ENCODE measurements at regions not wholly inside any gene's neighbourhood (a gene's known extent, or its start where the extent isn't known, plus 50 kb on each side); places are given as distances from the start of the nearest gene placed in this dataset.

- Histone ChIP-seq H3K4me1 (no peaks in the 10 kb centered on the region), H3K4me3 (no peak overlapping the region), H3K36me3 (no peaks in the 10 kb centered on the region), H3K9me3 (no peaks in the 10 kb centered on the region), H3K27ac (no peak overlapping the region), H3K27me3 (no peaks in the 10 kb centered on the region)
- TF ChIP-seq CTCF (IDR thresholded peaks at IDR 0.05): no peak
- no peak for DNase-seq (ENCODE audit: low spot score)
Observed at GRCh38 chr21:28233536-28234220, 759.0 kb downstream of the LTN1 start.

- H3K36me3 ChIP-seq: no peaks in the 10 kb centered on the region
- peaks cover 0 to 4% of the 10 kb centered on the region in 2 donors for H3K4me1 ChIP-seq
- no peaks in the 10 kb centered on the region for H3K27me3 ChIP-seq
- TF ChIP-seq CTCF (IDR thresholded peaks at IDR 0.05): no peak
- no peak for DNase-seq (ENCODE audit: low spot score)
- H3K27ac ChIP-seq: no peak overlapping the region
- H3K4me3 ChIP-seq: no peak overlapping the region
- H3K9me3 ChIP-seq: no peaks in the 10 kb centered on the region
Observed at GRCh38 chr21:28230559-28230958, 762.1 kb downstream of the LTN1 start.

GRCh38 chr21:28229814-28230213, 762.9 kb downstream of the LTN1 start:
- no peaks in the 10 kb centered on the region for H3K27me3 ChIP-seq
- no peak for DNase-seq (ENCODE audit: low spot score)
- H3K4me3 ChIP-seq: no peak overlapping the region
- no peaks in the 10 kb centered on the region for H3K9me3 ChIP-seq
- TF ChIP-seq CTCF (IDR thresholded peaks at IDR 0.05): no peak
- no peaks in the 10 kb centered on the region for H3K36me3 ChIP-seq
- H3K4me1 ChIP-seq: peaks cover 0 to 4% of the 10 kb centered on the region in 2 donors
- H3K27ac ChIP-seq: no peak overlapping the region

GRCh38 chr21:28228636-28228995, 764.1 kb downstream of the LTN1 start:
- H3K4me3 ChIP-seq: no peak overlapping the region
- no peak for TF ChIP-seq CTCF (IDR thresholded peaks at IDR 0.05)
- H3K27me3 ChIP-seq: no peaks in the 10 kb centered on the region
- H3K4me1 ChIP-seq: peaks cover 0 to 4% of the 10 kb centered on the region in 2 donors
- no peak for DNase-seq (ENCODE audit: low spot score)
- no peaks in the 10 kb centered on the region for H3K36me3 ChIP-seq
- H3K27ac ChIP-seq: no peak overlapping the region
- H3K9me3 ChIP-seq: no peaks in the 10 kb centered on the region

- TF ChIP-seq CTCF (IDR thresholded peaks at IDR 0.05): no peak
- Histone ChIP-seq H3K27me3 (no peaks in the 10 kb centered on the region), H3K4me3 (no peak overlapping the region), H3K27ac (no peak overlapping the region), H3K36me3 (no peaks in the 10 kb centered on the region), H3K4me1 (peaks cover 0 to 4% of the 10 kb centered on the region in 2 donors), H3K9me3 (no peaks in the 10 kb centered on the region)
- DNase-seq (ENCODE audit: low spot score): no peak
Observed at GRCh38 chr21:28227881-28228635, 764.6 kb downstream of the LTN1 start.
